Femur (tissue), 1 donor: ENCODE measurements at regions not wholly inside any gene's neighbourhood (a gene's known extent, or its start where the extent isn't known, plus 50 kb on each side); places are given as distances from the start of the nearest gene placed in this dataset.

Experiments used
- DNase-seq: peaks from one replicate; pipeline ENCODE4 v3.0.0-alpha.2; 2017

DNA sequence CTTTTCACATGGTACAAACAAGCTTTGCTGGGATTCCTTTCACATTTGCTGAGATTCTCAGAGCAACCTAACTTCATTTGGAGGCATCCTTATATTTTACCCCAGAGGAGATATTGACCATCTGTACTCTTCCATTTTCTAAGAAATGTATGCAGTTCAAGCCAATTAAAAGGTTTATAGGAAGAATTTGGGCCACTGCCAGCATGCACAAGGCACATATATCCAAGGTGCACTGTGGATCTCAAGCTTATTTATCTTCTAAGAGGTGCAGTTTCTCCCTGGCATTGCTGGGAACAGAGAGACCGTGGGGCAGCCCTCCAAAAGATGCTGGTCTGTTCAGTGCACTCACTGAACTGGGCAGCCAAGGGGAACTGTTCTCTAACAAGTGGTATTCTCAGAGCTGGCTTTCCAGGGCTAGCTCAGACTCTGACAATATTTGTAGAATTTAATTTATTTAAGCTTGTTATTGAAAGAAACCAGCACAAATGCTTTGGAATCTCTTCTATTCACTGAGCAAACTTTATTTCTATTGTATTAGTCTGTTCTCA lies 213.3 kb downstream of the TENT4A start:
- no peak for DNase-seq

- DNase-seq: no peak
Observed at GRCh38 chr5:6936031-6936430, 222.8 kb downstream of the TENT4A start.

- no peak for DNase-seq
Observed at GRCh38 chr5:6937677-6938076, 224.4 kb downstream of the TENT4A start.

DNA sequence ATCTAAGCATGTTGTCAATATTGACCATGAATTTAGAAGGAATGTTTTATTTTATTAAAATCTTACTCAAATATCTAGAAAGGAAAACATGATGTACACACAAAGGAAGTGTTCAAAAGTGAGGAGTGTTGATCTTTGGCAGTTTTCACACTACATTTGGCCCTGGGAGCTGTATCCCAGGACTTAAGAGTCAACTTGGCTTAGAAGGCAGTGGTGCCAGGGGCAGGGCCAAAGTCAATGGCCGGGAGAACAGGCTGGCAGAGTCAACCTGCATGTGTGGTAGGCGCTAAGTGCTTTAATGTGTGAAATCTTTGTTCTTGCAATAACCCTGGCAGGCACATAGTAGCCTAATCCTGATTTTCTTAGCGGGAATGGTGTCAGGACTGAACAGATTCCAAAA lies 228.4 kb downstream of the TENT4A start:
- DNase-seq: no peak

DNA sequence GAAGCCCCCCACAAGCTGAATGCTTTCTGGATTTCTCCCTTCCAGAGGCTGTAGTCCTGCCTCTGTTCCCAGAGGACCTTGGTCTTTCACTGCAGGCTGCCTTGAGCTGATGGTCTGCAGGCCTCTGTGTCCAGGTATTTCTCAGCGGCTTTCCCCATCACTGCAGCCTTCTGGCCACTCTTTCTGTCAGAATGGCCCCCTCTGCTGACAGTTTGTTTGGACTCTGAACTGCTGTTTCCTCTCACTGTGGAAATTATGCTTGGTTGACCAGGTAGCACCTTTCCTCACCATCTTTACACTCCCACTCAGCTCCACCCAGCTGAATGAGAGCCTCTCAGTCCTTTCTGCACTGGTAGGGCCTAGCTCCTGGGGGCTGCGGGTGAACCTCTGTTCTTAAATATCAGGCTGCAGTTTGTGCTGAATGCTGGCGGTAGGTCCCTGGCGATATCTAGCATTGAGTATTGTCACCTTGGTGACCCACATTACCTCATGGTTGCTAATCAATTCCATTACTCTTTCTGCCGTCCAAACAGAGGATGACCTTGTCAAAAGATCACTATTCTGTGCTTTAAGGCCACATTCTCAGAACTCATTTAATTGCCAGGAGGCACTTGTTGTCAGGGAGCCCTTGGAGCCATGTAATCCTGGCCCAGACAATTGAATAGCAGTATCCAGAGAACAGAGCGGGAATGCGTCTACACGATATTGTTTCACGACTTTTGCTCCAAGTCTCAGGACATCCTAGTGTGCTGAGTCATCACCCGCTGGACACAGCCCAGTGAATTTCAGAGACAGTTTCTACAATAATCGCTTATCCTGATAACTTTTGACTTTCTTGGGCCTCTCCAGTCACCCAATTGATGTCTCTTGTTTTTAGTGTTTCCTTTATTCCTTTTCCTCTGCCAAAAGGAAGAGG lies 230.2 kb downstream of the TENT4A start:
- DNase-seq: no peak

DNA sequence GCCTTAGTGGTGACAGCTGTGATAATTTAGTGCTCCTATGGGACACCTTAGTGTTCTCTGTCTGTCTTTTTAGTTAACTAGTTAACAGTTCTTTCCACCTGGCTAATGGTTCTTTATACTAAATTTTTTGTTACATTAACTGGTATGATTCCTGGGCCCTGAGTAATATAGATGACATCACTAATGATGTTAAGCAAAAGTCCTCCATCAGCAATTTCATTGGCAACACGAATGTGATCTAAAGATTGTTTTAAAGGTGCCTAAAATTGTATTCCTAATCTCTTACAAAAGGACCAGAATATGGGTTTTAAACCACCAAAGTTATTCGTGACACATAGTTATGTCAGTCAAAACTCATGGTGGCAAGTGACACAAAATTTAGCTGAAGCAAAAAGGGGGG lies 235.3 kb downstream of the TENT4A start:
- no peak for DNase-seq

GRCh38 chr5:6949230-6949629 lies 236.0 kb downstream of the TENT4A start:
- no peak for DNase-seq

- DNase-seq: no peak
Observed at GRCh38 chr5:6950250-6950649, 237.0 kb downstream of the TENT4A start.

- no peak for DNase-seq
Observed at GRCh38 chr5:6950860-6951259, 237.6 kb downstream of the TENT4A start.

DNA sequence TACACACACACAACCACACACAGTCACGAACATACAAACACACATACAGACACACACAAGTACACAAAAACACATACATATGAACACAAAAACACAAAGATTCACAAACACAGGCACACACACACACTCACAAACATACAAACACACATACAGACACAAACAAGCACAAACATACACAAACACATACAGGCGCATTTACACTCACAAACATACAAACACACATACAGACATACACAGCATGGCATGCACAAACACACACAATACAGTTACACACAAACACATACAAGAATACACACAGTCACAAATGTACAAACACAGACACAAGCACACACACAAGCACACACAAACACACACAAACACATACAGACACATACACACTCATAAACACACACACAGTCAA lies 247.9 kb downstream of the TENT4A start:
- no peak for DNase-seq

- DNase-seq: no peak
Observed at GRCh38 chr5:6961837-6962635, 248.8 kb downstream of the TENT4A start.

- DNase-seq: no peak
Observed at GRCh38 chr5:6976971-6977370, 263.7 kb downstream of the TENT4A start.

DNA sequence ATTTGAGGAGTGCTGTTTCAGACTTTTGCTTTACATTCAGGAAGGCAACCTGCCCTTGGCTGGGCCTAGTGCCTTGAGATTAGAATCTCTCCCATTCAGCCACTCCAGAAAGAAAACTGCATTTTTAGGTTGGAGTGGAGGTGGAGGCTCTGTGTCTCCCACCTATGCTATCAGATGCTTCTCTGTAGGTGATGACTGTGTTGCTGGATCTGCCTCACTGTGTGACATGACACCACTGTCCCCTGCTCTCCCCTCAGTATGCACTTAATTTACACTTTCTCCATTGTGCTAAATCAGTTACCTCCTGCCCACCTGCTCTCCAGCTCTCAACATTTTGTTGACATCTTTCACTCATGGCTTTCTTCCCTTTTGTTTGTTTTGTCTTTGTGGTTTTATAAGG lies 265.8 kb downstream of the TENT4A start:
- no peak for DNase-seq

GRCh38 chr5:6989230-6989629 lies 276.0 kb downstream of the TENT4A start:
- DNase-seq: no peak

DNA sequence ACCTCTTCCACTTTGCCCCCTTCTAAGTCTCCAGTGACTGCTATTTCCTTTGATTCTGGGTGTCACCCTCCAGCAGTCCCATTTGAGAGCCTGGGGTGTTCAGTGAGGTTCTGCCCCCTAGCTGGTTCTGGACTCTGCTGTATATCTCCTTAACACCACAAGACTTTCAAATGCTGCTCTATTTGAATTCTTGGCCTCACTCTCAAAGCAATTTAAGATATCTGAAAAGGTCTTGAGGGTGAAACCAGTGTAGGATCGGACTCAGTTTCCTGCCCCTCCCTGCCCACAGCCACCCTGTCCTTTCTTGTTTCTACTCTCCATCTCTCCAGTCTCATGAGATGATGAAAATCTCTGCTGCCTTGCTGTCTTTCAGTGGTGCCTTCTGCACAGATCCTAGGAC lies 280.9 kb downstream of the TENT4A start:
- DNase-seq: no peak

- no peak for DNase-seq
Observed at GRCh38 chr5:6995115-6995514, 281.9 kb downstream of the TENT4A start.

GRCh38 chr5:7000310-7000709 lies 287.1 kb downstream of the TENT4A start:
- DNase-seq: no peak

GRCh38 chr5:7010591-7010990 lies 297.4 kb downstream of the TENT4A start:
- DNase-seq: no peak

GRCh38 chr5:7012057-7012456 lies 298.8 kb downstream of the TENT4A start:
- DNase-seq: no peak

- no peak for DNase-seq
Observed at GRCh38 chr5:7014611-7015010, 301.4 kb downstream of the TENT4A start.

DNA sequence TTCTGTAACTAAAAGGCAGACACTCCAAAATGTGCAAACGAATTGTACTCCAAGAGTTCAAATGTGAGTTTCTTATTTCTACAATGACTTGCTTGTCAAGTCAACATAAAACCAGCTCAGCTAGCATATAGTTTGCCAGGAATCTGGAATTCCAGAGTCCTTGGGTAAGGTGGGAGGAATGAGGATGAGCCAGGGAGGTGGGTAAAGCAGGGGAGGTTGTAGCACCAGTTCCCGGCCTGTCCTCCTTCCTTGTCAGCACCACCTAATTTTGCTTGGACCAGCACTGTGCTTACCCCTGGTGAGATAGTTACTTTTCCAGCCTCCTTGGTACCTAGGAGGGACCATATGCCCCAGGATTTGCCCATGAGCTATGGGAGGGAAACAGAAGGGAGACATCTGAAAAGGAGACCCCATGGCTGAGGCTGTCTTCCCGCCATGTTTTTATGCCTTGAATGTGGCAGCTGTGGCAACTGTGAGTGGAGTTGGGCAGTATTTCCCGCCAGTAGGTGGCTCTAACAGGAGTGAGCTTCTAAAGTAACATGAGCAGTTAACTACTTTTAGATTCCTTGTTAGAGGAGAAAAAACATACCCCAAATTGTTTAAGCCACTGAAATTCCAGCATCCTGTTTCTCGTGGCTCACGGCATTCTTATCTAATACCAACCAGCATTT lies 302.5 kb downstream of the TENT4A start:
- DNase-seq: no peak

DNA sequence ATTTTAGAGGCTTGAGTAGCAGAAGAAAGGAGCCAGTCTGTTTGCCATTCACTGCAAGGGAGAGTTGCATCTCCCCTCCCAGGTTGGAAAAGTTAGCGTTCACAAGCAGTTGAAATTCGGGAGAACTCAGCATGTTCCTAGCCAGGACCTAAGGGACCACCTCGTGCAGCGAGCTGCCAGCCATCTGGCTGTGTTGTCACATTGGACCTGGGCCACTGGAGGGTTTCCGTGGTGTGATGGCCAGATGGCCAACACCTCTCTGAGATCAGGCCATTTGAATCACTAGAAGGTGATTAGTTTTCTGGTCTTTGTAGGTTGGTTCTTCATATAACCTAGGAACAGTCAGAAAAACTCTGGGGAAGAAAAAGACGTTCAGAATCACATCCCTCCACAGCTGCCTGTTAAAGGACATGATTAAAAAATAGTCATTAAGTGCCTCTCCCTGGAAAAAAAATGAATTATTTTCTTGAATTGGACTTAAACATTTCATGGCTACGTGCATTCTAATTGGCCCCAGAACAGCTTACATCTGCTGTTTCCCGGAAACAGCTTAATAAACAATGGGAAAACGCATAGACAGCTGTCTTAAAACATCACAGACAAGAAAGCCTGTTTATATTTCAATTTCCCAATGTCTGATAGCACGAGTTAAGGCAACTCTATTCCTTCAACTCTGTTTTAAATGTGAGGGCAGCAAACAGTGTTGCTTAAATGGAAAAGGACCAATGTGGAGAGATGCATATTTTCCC lies 303.9 kb downstream of the TENT4A start:
- DNase-seq: no peak
